RPMI8226 (cell line): ENCODE measurements at regions not wholly inside any gene's neighbourhood (a gene's known extent, or its start where the extent isn't known, plus 50 kb on each side); places are given as distances from the start of the nearest gene placed in this dataset.
"Not testable (repeated sequence)": the region's sequence is repeated elsewhere in the genome, so short reads cannot be mapped to it uniquely, and the experiment has no call there.

ENCODE experiments used
- DNase-seq: peaks from one replicate; pipeline ENCODE4 v3.0.0-alpha.2; 2015

- DNase-seq: not testable (repeated sequence)
Observed at GRCh38 chr18:70395771-70396170, 106.9 kb downstream of the SOCS6 start.

- no peak for DNase-seq
Observed at GRCh38 chr18:70394672-70395071, 105.8 kb downstream of the SOCS6 start.

- no peak for DNase-seq
Observed at GRCh38 chr18:70390371-70391090, 101.7 kb downstream of the SOCS6 start.

- not testable (repeated sequence) for DNase-seq
Observed at GRCh38 chr18:70389036-70389435, 100.2 kb downstream of the SOCS6 start.

GRCh38 chr18:70387027-70387426, 98.2 kb downstream of the SOCS6 start:
- no peak for DNase-seq

GRCh38 chr18:70386582-70386981, 97.7 kb downstream of the SOCS6 start:
- no peak for DNase-seq

GRCh38 chr18:70385474-70385873, 96.6 kb downstream of the SOCS6 start:
- no peak for DNase-seq

GRCh38 chr18:70384181-70384790, 95.4 kb downstream of the SOCS6 start:
- no peak for DNase-seq

- DNase-seq: no peak
Observed at GRCh38 chr18:70382992-70383717, 94.3 kb downstream of the SOCS6 start.

- DNase-seq: no peak
Observed at GRCh38 chr18:70382017-70382416, 93.2 kb downstream of the SOCS6 start.

- DNase-seq: no peak
Observed at GRCh38 chr18:70380915-70381896, 92.4 kb downstream of the SOCS6 start.
